NCI-H2227 (cell line): ENCODE measurements at regions not wholly inside any gene's neighbourhood (a gene's known extent, or its start where the extent isn't known, plus 50 kb on each side); places are given as distances from the start of the nearest gene placed in this dataset.
"Not testable (repeated sequence)": the region's sequence is repeated elsewhere in the genome, so short reads cannot be mapped to it uniquely, and the experiment has no call there.

ENCODE experiments used
- DNase-seq: peaks from one replicate; lab custom pipeline; 2025; ENCODE audit not compliant: unreplicated experiment; lab: John Stamatoyannopoulos, UW

DNA sequence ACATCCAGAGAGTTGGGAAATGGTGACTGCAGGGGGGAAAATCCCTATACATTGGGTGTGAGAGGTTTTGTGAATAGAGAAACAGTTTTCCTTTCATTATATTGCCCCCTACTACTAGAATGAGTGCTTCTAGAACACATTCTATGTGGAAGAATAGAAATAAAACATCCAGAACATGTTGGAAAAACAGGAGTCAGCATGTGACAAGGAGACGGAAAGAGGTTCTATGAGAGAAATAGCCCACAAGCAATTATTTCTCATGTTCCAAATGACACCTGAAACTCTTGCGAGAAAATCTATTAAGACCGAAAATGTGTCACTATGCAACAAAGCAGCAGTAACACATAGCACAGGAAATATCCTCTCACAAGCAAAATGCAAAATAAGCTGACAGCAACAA lies 202.7 kb upstream of the SPOPL start:
- no peak for DNase-seq

DNA sequence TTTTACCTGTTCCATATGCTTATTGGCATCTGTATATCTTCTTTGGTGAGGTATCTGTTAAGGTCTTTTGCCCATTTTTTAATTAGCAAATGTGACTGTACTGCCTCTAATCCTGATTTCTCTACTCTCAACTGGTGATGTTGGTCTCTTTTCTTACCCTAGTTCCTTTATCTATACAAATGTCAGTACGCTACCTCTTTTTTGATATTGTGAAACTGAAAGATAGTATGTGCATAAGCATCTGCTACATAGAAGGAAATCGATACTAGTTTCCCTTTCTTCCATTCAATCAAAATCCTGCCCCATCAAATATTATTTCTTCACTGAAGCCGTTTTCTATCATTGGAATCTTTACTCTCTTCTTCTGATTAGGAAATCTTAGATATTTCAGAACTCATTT lies 194.9 kb upstream of the SPOPL start:
- DNase-seq = no peak

DNA sequence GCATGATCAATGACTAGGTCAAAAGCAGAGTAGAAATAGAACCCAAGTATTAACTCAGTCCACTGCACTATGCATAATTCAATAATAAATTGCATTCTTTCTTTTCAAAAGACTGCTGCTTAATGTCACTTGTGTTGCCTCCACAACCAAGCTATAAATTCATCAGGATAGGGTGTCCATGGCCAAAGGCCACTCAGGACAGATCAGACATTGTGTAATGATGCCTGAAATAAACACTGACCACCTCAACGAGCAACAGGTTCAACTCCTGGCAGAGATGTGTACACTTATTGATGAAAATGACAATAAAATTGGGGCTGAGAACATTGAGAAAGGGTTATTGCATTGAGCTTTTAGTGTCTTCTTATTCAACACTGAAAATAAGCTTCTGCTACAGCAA lies 194.5 kb upstream of the SPOPL start:
- DNase-seq = no peak

DNA sequence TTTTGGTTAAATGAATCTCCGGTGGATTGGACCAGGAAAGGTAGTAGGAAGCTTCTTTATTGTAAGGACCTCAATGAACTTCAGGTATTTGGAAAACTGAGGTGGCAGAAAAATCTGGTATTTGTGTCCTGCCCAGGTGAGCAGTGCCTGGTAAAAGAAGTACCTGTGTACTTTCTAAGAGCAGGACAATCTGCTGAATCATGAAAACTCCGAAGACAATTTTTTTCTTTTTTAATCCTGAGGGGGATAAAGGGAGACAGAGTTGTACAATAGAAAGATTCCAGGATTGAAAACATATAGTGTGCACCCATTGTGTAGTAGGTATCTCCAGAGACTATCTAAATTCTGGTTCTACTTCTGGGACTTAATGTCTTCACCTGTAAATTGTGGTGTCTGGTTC lies 191.8 kb upstream of the SPOPL start:
- no peak for DNase-seq

DNA sequence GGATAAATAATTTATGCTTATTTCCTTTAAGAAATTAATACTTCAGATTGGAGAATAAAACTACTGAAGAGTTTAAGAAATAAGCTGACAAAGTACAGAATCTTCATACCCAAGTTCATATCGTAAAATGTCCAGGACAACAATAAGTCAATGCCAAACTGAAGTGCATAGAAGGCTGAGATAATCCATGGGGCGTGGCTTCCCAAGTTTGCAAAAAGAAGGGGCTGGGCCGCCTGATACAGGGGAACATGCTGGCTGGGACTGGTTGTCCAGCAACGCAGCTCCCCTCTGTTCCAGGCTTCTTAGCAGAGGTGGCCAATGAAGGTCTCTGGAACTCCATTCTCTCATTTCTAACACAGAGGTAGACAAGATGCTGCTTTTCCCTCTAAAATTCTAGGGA lies 189.5 kb upstream of the SPOPL start:
- DNase-seq = no peak

DNA sequence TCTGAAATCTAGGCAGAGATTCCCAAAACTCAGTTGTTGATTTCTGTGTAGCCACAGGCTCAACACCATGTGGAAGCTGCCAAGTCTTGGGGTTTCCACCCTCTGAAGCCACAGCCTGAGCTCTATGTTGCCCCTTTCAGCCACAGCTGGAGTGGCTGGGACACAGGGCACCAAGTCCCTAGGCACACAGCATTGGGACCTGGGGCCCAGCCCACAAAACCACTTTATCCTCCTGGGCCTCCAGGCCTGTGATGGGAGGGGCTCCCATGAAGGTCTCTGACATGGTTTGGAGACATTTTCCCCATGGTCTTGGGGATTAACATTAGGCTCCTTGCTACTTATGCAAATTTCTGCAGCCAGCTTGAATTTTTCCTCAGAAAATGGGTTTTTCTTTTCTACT lies 186.0 kb upstream of the SPOPL start:
- not testable (repeated sequence) for DNase-seq

DNA sequence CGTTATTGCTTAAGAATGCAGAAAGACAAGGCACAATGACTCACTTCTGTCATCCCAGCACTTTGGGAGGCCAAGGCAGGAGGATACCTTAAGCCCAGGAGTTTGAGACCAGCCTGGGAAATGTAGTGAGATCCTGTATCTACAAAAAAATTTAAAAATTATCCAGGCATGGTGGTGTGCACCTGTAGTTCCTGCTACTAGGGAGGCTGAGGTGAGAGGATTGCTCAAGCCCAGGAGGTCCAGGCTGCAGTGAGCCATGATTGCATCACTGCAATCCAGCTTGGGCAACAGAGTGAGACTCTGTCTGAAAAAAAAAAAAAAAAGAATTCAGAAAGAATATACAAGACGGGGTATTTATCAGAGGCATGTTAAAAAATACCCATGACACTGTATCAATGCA lies 182.0 kb upstream of the SPOPL start:
- DNase-seq = no peak

DNA sequence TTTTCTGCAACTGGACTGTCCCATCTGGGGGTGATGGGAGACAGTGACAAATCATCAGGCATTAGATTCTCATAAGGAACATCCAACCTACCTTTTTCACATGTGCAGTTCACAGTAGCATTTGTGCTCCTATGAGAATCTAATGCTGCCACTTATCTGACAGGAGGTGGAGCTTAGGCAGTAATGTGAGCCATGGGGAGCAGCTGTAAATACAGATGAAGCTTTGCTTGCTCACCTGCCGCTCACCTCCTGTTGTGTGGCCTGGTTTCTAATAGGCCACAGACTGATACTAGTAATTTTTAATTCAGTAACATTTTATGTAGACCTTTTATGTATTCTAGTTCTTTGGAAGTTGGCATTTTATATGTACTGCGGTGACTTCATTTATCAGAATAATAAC lies 180.1 kb upstream of the SPOPL start:
- no peak for DNase-seq

DNA sequence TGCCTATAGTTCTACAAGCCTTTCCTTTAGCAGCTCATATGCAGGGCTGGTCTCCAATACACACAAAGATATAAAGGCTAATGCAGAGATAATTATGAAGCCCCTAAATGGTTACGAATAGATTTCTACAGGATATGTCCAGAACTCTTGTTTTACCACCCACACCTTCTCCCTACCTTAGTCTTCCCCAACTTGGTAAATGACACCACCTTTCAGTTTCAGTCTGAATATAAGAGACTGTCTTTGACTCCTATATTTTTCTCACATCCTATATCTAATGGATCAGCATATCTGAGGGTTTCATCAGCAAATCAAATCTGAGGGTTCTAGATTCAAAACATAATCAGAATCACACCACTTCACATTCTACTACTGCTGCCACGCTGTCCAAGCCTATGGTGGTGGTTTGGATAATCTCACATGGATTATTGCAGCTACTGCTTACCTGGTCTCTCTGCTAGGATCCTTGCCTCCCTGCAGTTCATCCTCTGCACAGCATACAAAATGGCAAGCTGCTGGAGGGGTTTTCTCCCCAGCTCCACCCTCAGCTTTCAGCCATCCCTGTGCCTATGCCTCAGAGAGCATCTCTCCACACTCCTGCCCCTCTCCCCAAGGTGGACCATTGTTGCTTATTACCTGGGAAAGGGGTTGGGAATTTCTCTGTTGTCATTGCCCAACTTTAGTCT lies 178.0 kb upstream of the SPOPL start:
- DNase-seq = no peak

DNA sequence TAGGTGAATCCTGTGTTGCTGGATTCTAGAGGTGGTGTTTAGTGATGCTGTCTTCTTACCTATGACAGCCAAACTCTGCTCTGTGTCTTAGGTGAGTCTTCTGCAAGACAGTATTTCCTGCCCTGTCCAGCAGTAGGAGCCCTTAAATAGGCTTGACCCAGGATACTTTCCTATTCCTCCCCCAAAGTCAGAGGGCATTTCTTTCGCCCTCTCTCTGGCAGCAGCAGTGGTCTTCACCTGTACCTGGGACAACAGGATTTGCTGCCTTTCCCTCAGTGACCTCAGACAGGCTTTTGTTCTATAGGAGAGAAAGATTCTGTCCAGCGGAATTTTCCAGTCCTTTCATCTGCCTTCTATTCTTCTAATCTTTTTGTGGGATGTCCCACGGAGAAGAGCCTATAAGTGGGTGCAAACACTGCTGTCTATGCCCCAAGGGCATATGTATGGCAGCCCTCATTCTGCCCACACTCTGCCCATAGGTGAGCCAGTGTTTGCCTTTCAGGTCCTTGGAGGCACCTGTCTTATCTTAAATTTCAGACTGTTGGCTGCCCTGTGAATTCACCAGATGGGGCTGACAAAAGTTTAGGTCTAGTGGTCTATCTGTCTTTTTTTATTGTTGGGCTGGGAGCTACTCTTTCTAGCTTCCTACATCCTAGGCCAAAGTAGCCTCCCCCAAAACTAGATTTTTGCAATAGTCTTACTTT lies 177.3 kb upstream of the SPOPL start:
- DNase-seq = no peak

DNA sequence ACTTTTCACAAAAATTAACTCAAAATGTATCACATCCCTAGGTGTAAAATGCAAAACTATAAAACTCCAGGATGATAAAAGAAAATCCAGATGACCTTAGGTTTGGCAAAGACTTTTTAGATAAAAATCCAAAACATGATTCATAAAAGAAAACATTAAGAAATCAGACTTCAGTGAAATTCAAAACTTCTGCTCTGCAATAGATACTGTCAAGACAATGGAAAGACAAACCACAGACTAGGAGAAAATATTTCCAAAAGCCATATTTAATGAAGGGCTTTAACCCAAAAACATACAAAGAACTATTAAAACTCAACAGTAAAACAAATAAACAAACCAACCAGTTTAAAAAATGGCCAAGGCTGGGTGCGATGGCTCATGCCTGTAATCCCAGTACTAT lies 173.6 kb upstream of the SPOPL start:
- no peak for DNase-seq

DNA sequence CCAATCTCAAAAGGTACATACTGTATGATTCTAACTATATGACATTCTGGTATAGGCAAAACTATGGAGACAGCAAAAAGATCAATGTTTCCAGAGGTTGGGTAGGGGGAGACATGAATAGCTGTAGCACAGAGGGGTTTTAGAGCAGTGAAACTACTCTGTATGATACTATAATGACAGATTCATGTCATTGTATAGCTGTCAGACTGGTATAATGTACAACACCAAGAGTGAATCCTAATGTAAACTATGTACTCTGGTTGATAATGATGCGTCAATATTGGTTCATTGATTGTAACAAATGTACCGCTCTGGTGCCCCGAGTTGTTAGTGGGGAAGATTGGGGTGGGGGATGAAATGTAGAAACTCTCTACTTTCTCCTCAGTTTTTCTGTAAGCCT lies 172.4 kb upstream of the SPOPL start:
- DNase-seq = no peak

DNA sequence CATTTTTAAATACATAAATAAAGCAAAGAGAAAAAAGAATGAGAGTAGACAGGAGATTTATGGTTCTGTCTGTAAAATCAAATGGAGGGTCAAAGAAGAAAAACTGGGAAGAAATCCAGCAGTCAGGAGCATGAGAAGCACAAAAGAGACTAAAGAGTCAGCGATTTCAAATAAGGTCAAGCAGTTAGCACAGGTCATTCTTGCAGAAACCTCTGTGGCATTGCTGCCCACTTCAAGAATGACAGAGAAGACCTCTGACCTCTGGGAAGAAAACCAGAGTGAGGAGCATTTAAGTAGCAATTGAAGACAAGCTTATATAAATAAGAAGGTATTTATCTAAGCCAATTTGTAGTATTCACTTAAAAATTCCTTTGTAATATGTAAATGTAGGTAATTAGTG lies 172.0 kb upstream of the SPOPL start:
- DNase-seq = no peak

DNA sequence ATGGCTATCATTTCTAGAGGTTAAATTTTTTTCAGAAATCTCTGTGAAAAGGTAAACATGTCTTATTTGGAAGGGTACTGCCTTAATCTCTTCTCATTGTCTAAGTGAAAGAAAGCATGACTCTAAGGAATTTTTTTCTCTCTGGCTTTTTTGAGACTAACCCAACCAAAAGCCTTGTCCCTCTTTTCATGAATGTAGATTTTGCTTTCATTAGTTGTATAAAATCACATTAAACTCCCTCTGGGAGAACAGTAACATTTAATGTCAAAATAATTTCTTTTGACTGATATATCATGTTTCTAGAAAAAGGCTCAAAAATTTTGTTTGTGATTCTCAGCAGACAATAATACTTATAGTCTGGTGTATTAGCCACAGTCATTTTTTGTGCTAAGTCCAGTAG lies 168.4 kb upstream of the SPOPL start:
- DNase-seq = no peak

DNA sequence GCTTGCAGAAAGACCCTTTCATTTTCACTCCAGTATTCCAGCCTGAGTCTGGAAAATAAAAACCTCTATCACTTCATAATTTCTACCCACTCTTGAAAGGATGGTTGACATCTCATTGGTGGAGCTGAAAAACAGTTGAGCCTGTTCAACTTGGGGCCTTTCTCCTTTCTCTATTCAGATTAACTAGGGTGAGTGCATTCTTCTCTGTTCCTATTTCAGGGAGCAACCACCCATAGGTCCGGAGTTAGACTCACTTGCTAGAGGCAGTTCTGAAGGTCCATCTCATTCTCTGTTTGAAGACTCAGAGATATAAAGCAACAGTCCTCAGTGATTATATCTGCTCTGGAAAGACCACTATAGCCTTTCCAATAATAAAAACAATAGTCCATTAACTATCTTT lies 167.9 kb upstream of the SPOPL start:
- DNase-seq = no peak

DNA sequence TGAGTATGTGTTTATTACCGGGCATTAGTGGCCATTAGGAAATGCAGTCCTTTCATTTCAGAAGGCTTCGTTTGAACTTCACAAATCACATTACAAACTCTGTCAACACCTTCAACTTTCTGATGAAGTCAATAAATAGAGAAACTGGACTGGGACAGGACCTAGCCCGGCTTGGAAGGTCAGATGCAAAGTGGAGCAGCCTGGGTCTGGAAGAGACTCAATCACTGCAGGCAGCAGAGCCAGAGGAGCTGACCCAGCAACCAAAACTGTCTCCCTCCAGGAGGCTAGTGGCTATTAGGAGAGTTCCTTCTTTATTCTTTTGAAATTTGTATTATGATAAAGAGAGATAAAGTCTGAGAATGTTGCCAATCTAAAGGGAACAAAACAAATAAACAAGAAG lies 167.2 kb upstream of the SPOPL start:
- no peak for DNase-seq

DNA sequence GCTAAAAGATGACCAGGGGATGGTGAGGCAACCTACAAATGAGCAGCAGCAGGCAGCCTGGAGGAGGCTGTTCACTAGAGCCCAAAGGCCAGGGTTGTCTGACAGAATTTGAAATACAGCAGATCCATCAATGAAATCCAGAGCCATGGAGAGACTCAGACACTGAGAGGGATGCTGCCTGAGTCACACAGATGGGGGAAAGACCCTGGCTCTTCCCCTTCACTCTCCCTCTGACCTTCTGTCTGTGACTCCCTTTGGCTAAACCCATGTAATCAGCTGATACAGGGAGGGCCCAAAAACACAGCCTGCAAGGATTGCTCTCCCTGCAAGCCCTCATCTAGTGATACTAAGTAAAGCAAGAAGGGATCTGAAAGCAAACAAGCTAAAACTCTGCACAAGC lies 166.5 kb upstream of the SPOPL start:
- DNase-seq = no peak

DNA sequence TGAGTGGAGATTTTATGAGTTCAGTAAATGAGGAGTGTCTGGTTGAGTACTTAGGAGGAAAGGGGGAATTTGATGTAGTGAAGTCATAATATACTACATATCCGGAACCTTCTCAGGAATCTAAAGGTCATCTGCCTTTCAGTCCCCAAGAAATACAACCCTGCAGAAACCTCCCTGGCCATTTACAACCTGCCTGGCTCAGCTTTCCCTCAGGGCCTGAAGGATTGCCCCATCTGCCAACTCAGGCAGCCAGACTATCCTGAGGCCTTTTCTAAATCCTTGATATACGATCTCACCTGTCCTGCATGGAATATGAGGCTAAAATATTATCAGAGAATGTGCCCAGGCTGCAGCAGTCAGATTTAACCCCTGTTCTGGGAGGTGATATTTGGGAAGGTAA lies 165.4 kb upstream of the SPOPL start:
- no peak for DNase-seq

DNA sequence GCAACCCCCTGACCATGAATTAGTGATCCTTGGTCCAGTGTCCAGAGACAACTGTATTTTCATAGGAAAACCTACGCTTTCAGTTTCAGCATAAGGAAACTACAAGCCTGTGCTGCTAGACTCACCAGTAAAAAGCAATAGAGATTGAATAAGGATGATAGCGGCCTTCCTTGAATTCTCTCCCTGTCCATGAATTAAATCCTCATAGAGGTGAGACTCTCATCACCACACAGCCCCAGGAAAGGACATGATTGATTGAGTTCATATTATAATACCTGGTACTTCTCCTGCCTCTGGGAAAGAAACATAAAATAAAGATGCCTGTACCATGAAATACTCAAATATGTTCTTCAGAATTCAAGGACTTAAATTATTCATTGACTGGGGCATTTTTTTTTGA lies 146.3 kb upstream of the SPOPL start:
- no peak for DNase-seq

DNA sequence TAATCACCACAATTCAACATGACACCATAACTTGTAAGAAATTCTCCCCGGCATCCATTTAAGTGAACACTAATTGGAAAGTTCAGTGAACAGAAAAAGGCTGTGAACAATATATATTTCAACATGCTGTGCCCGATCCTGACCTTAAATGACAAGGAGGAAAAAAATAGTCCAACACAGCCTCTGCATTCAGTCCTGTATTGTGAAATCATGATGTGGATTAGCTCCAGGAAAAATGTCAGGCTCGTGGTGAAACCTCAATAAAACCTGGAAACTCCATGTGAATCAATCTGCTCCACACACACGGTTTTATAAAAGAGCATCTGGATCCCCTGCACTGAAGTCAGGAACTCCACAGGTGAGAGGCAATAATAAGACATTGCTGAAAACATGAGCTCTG lies 145.4 kb upstream of the SPOPL start:
- peak; percentile 35 for DNase-seq

DNA sequence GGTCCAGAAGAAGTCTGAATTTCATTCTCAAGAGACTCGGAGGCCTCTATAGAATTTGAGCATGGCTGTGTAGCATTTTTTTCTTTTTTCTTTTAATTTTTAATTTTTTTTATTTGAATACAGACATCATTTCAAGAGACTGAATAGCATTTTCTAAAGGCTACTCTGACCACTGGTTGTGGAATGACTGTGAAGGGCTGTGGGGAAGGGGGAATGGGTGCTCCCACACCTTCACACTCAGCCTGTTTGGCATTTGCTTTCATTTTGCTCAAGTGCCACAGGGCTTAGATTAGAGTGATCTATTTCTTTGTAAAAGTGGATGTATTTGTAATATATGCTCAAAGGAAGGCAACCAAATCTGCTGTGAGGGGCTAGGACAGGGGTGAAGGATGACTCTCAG lies 142.0 kb upstream of the SPOPL start:
- no peak for DNase-seq

DNA sequence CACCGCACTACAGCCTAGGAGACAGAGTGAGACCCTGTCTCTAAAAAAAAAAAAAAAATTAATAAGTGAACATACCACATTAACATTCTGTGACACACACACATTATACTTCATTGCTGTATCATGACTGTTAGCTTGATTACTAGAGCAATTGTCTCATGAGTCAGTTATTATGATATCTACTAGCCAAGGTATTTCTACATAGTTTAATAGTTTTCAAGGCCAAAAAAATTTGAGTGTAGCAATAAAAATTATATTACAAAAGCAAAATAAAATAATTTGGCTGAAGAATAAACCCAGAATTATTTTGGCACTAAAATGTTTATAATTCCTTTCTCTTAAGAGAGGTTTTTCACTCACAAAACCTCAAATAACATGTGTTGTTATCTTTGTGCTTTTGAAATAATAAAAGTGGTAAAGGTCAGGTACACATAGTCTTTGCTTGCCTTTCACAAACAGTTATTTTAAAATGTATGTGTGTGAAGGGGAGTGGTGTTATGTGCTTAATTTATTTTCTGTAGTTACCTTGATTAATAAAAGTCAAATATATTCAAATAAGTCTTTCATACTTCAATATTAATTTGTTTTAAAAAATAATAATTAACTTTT lies 136.9 kb upstream of the SPOPL start:
- no peak for DNase-seq

DNA sequence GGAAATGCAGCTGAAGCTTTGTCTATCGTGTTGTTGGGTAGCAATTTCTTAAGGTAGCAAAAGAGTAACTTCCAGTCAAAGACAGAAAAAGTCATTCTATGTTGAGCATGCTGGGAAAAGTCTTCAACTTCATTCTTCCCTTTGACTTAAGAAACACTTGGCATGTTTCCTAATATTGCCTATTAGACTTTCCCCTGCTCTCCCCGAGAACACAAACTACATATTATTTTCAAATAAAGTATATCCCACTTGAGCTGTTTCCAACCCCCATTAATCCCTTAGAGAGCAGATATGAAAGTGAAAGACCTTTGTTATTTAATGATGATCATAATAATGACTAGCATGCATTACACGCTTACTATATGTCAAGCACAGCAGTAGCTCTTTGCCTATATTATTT lies 136.0 kb upstream of the SPOPL start:
- no peak for DNase-seq
